H9 (cell line): ENCODE measurements at regions not wholly inside any gene's neighbourhood (a gene's known extent, or its start where the extent isn't known, plus 50 kb on each side); places are given as distances from the start of the nearest gene placed in this dataset.

Experiments used
- DNase-seq: peaks from one replicate; pipeline ENCODE4 v3.0.0-alpha.2; 2017
- H2AFZ ChIP-seq: one replicate; pipeline ENCODE4 v1.6.1; 2013; ENCODE audit warnings: mild to moderate bottlenecking, low read length, control low read depth, moderate library complexity
- H2AK5ac ChIP-seq: 2 replicates; pipeline ENCODE4 v1.6.1; 2013; ENCODE audit warnings: low read length, control low read depth, mixed read lengths; ENCODE audit not compliant: insufficient read length
- H2BK120ac ChIP-seq: one replicate; pipeline ENCODE4 v1.6.1; 2013; ENCODE audit warnings: low read depth, mild to moderate bottlenecking, low read length, control low read depth, inconsistent platforms; ENCODE audit not compliant: poor library complexity, severe bottlenecking
- H2BK12ac ChIP-seq: 2 replicates; pipeline ENCODE4 v1.6.1; 2013; ENCODE audit warnings: low read length, control low read depth, mixed read lengths, low read depth; ENCODE audit not compliant: insufficient read length
- H2BK15ac ChIP-seq: 2 replicates; pipeline ENCODE4 v1.6.1; 2013; ENCODE audit warnings: low read depth, low read length, control low read depth
- H2BK20ac ChIP-seq: one replicate; pipeline ENCODE4 v1.6.1; 2013; ENCODE audit warnings: low read depth, mild to moderate bottlenecking, low read length, control low read depth, inconsistent platforms; ENCODE audit not compliant: poor library complexity, severe bottlenecking
- H2BK5ac ChIP-seq: 2 replicates; pipeline ENCODE4 v1.6.1; 2013; ENCODE audit warnings: low read length, control low read depth, mixed read lengths; ENCODE audit not compliant: insufficient read length
- H3K14ac ChIP-seq: 2 replicates; pipeline ENCODE4 v1.6.1; 2013; ENCODE audit warnings: low read length, control low read depth; ENCODE audit not compliant: insufficient read depth
- H3K18ac ChIP-seq: 2 replicates; pipeline ENCODE4 v1.6.1; 2013; ENCODE audit warnings: low read depth, mild to moderate bottlenecking, mixed read lengths, low read length, control low read depth; ENCODE audit not compliant: insufficient read length
- H3K23ac ChIP-seq: 2 replicates; pipeline ENCODE4 v1.6.1; 2013; ENCODE audit warnings: low read length, control low read depth, mixed read lengths, low read depth; ENCODE audit not compliant: insufficient read length
- H3K23me2 ChIP-seq: 2 replicates; pipeline ENCODE4 v1.6.1; 2013; ENCODE audit warnings: low read depth, mild to moderate bottlenecking, mixed read lengths, low read length, control low read depth; ENCODE audit not compliant: insufficient read length, poor library complexity, severe bottlenecking
- H3K27ac ChIP-seq: 2 replicates; pipeline ENCODE4 v1.5.1; 2013; ENCODE audit warnings: low read length, control low read depth, mixed read lengths, low read depth; ENCODE audit not compliant: insufficient read length
- H3K27me3 ChIP-seq: 2 replicates; pipeline ENCODE4 v1.6.1; 2013; ENCODE audit warnings: low read length, control low read depth, inconsistent platforms; ENCODE audit not compliant: insufficient read depth
- H3K4ac ChIP-seq: 2 replicates; pipeline ENCODE4 v1.6.1; 2013; ENCODE audit warnings: low read depth, mild to moderate bottlenecking, control low read depth, inconsistent platforms, low read length, moderate library complexity
- H3K4me1 ChIP-seq: 2 replicates; pipeline ENCODE4 v1.6.1; 2013; ENCODE audit warnings: low read length, control low read depth, inconsistent platforms; ENCODE audit not compliant: insufficient read depth
- H3K4me2 ChIP-seq: 2 replicates; pipeline ENCODE4 v1.6.1; 2013; ENCODE audit warnings: low read length, control low read depth, mixed read lengths; ENCODE audit not compliant: insufficient read length, insufficient read depth
- H3K56ac ChIP-seq: 2 replicates; pipeline ENCODE4 v1.6.1; 2013; ENCODE audit warnings: low read depth, mild to moderate bottlenecking, mixed read lengths, low read length, control low read depth; ENCODE audit not compliant: insufficient read length
- H3K79me1 ChIP-seq: 2 replicates; pipeline ENCODE4 v1.6.1; 2013; ENCODE audit warnings: low read depth, mild to moderate bottlenecking, moderate library complexity, low read length, control low read depth, inconsistent platforms; ENCODE audit not compliant: insufficient read depth, poor library complexity, severe bottlenecking
- H3K79me2 ChIP-seq: 2 replicates; pipeline ENCODE4 v1.6.1; 2013; ENCODE audit warnings: low read length, control low read depth, inconsistent platforms; ENCODE audit not compliant: insufficient read depth
- H3K9ac ChIP-seq: 2 replicates; pipeline ENCODE4 v1.6.1; 2013; ENCODE audit warnings: low read length, control low read depth, mixed read lengths; ENCODE audit not compliant: insufficient read length; ENCODE audit errors: extremely low read depth
- H3K9me3 ChIP-seq: one replicate; pipeline ENCODE4 v1.6.1; 2013; ENCODE audit warnings: low read depth, low read length, inconsistent platforms; ENCODE audit not compliant: control insufficient read depth
- H3T11ph ChIP-seq: one replicate; pipeline ENCODE4 v1.6.1; 2013; ENCODE audit warnings: mild to moderate bottlenecking, low read length, control low read depth, inconsistent platforms
- H4K20me1 ChIP-seq: one replicate; pipeline ENCODE4 v1.6.1; 2013; ENCODE audit not compliant: control insufficient read depth, insufficient read length, insufficient read depth
- H4K5ac ChIP-seq: 2 replicates; pipeline ENCODE4 v1.6.1; 2013; ENCODE audit warnings: low read depth, mild to moderate bottlenecking, mixed read lengths, low read length, control low read depth; ENCODE audit not compliant: insufficient read length
- H4K8ac ChIP-seq: replicated peaks from 2 replicates; pipeline ENCODE4 v1.6.1; 2013; ENCODE audit warnings: low read length, control low read depth, mixed read lengths, low read depth; ENCODE audit not compliant: insufficient read length
- H4K91ac ChIP-seq: 2 replicates; pipeline ENCODE4 v1.6.1; 2013; ENCODE audit warnings: low read depth, mild to moderate bottlenecking, moderate library complexity, mixed read lengths, low read length, control low read depth; ENCODE audit not compliant: insufficient read length
- H3K27ac Mint-ChIP-seq, 3 experiments: 2 replicates in 2 of 3; 3 replicates in 1 of 3; pipeline ENCODE4 v1.8.0; 2020 to 2021; ENCODE audit warnings: mixed read lengths in 3 of 3, mild to moderate bottlenecking in 1 of 3, moderate library complexity in 1 of 3
- H3K27me3 Mint-ChIP-seq: 2 replicates; pipeline ENCODE4 v1.8.0; 2021; ENCODE audit warnings: low read depth, mild to moderate bottlenecking, moderate library complexity, mixed read lengths
- H3K36me3 Mint-ChIP-seq, 3 experiments: 2 replicates in 2 of 3; 3 replicates in 1 of 3; pipeline ENCODE4 v1.8.0; 2020 to 2021; ENCODE audit warnings: low read depth in 3 of 3, mixed read lengths in 3 of 3; ENCODE audit not compliant: insufficient read depth in 1 of 3
- H3K4me1 Mint-ChIP-seq, 2 experiments: 2 replicates each; pipeline ENCODE4 v1.8.0; 2020; ENCODE audit warnings: mixed read lengths in 2 of 2
- H3K4me3 Mint-ChIP-seq, 2 experiments: 2 replicates in 1 of 2; 3 replicates in 1 of 2; pipeline ENCODE4 v1.8.0; 2020 to 2021; ENCODE audit warnings: mild to moderate bottlenecking in 2 of 2, mixed read lengths in 2 of 2, moderate library complexity in 1 of 2
- H3K9me3 Mint-ChIP-seq, 2 experiments: 2 replicates in 1 of 2; 3 replicates in 1 of 2; pipeline ENCODE4 v1.8.0; 2020; ENCODE audit warnings: mild to moderate bottlenecking in 2 of 2, mixed read lengths in 2 of 2, moderate library complexity in 1 of 2
- TF ChIP-seq, protein P1 (sequence below): fragments of 200-600 bp; sonication (generic); conservative IDR thresholded peaks from 3 replicates; pipeline ENCODE4 v1.8.0; 2021; ENCODE audit warnings: antibody characterized with exemption, mild to moderate bottlenecking

DNA sequence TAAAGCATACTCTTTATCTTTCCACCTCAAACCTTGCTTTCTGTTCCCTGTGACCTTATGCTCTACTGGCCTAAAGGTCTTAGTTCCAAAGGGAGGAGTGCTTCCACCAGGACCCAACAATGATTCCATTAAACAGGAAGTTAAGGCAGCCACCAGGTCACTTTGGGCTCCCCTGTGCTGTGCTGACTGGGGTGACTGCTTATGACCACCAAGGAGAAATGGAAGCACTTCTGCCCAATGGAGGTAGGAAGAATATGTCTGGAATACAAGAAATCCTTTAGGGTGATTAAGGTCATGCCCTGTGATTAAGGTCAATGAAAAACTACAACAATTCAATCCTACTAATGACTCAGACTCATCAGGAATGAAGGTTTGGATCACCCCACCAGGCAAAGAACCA is 233.8 kb upstream of the CDH11 start:
- H4K5ac ChIP-seq = no peak overlapping the region
- no peak overlapping the region for H3K4ac ChIP-seq
- TF ChIP-seq, protein P1, sequence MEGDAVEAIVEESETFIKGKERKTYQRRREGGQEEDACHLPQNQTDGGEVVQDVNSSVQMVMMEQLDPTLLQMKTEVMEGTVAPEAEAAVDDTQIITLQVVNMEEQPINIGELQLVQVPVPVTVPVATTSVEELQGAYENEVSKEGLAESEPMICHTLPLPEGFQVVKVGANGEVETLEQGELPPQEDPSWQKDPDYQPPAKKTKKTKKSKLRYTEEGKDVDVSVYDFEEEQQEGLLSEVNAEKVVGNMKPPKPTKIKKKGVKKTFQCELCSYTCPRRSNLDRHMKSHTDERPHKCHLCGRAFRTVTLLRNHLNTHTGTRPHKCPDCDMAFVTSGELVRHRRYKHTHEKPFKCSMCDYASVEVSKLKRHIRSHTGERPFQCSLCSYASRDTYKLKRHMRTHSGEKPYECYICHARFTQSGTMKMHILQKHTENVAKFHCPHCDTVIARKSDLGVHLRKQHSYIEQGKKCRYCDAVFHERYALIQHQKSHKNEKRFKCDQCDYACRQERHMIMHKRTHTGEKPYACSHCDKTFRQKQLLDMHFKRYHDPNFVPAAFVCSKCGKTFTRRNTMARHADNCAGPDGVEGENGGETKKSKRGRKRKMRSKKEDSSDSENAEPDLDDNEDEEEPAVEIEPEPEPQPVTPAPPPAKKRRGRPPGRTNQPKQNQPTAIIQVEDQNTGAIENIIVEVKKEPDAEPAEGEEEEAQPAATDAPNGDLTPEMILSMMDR = no peak
- H3K18ac ChIP-seq = no peak overlapping the region
- H3T11ph ChIP-seq = no peak overlapping the region
- peaks cover 26% of the 10 kb centered on the region in 2 experiments for H3K9me3 Mint-ChIP-seq
- no peak overlapping the region for H3K14ac ChIP-seq
- H3K4me1 Mint-ChIP-seq = no peaks in the 10 kb centered on the region
- no peak overlapping the region for H2AFZ ChIP-seq
- no peaks in the 10 kb centered on the region for H3K27me3 ChIP-seq
- H3K23ac ChIP-seq = no peak overlapping the region
- no peak overlapping the region for H2BK5ac ChIP-seq
- no peak overlapping the region for H2AK5ac ChIP-seq
- H3K4me3 Mint-ChIP-seq = no peak overlapping the region
- no peak overlapping the region for H2BK20ac ChIP-seq
- H4K20me1 ChIP-seq = no peaks in the 10 kb centered on the region
- H3K27ac ChIP-seq = no peak overlapping the region
- H3K79me2 ChIP-seq = no peaks in the 10 kb centered on the region
- H3K79me1 ChIP-seq = no peaks in the 10 kb centered on the region
- peaks cover 3% of the 10 kb centered on the region; the same call in 1 of the 2 replicates for H3K4me1 ChIP-seq
- DNase-seq = no peak
- no peak overlapping the region for H3K9ac ChIP-seq
- H3K4me2 ChIP-seq = no peak overlapping the region
- H3K36me3 Mint-ChIP-seq = peaks cover 10 to 24% (median 10%) of the 10 kb centered on the region in 3 experiments
- H3K27me3 Mint-ChIP-seq = no peaks in the 10 kb centered on the region
- H2BK12ac ChIP-seq = no peak overlapping the region
- H2BK15ac ChIP-seq = no peak overlapping the region
- no peak overlapping the region for H4K8ac ChIP-seq
- H3K23me2 ChIP-seq = no peaks in the 10 kb centered on the region
- H4K91ac ChIP-seq = no peak overlapping the region
- H3K27ac Mint-ChIP-seq = no peak overlapping the region
- no peak overlapping the region for H3K56ac ChIP-seq
- no peak overlapping the region for H2BK120ac ChIP-seq
- H3K9me3 ChIP-seq = peaks cover 10% of the 10 kb centered on the region
